ENCODE measurements at regions not wholly inside any gene's neighbourhood (a gene's known extent, or its start where the extent isn't known, plus 50 kb on each side); places are given as distances from the start of the nearest gene placed in this dataset.

DNA sequence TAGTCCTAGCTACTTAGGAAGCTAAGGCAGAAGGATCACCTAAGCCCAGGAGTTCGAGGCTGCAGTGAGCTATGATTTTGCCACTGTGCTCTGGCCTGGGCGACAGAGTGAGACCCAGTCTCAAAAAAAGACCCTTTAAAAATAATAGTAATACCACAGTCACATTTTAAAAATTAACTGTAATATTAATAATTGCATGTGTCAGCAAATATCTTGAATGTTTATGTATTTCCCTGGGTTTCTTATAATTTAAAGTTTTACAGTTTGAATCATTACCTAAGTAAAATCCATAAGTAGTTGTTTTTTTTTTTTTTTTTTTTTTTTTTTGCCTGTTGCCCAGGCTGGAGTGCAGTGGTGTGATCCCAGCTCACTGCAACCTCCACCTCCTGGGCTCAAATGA, 69.2 kb downstream of the LYZL2 start:
- POLR2A ChIA-PET (ENCODE audit: low non-redundant PET): no interaction called here
- Histone ChIP-seq H3K27ac (ENCODE audit: low read depth, low read length, poor library complexity, severe bottlenecking) (no peak overlapping the region), H3K4me1 (ENCODE audit: insufficient read depth, low read length, poor library complexity, severe bottlenecking) (no peaks in the 10 kb centered on the region), H3K9me3 (ENCODE audit: low read depth, low read length, poor library complexity, severe bottlenecking) (no peaks in the 10 kb centered on the region), H3K4me3 (ENCODE audit: low read depth, low read length, poor library complexity, severe bottlenecking) (no peak overlapping the region), H3K36me3 (ENCODE audit: insufficient read depth, low read length, poor library complexity, severe bottlenecking) (no peaks in the 10 kb centered on the region), H3K27me3 (replicated peaks; ENCODE audit: insufficient read depth, low read depth, low read length, poor library complexity) (no peaks in the 10 kb centered on the region)
- CTCF ChIA-PET: no interaction called here
- TF ChIP-seq, protein P1, sequence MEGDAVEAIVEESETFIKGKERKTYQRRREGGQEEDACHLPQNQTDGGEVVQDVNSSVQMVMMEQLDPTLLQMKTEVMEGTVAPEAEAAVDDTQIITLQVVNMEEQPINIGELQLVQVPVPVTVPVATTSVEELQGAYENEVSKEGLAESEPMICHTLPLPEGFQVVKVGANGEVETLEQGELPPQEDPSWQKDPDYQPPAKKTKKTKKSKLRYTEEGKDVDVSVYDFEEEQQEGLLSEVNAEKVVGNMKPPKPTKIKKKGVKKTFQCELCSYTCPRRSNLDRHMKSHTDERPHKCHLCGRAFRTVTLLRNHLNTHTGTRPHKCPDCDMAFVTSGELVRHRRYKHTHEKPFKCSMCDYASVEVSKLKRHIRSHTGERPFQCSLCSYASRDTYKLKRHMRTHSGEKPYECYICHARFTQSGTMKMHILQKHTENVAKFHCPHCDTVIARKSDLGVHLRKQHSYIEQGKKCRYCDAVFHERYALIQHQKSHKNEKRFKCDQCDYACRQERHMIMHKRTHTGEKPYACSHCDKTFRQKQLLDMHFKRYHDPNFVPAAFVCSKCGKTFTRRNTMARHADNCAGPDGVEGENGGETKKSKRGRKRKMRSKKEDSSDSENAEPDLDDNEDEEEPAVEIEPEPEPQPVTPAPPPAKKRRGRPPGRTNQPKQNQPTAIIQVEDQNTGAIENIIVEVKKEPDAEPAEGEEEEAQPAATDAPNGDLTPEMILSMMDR (conservative IDR thresholded peaks at IDR 0.05; ENCODE audit: low read depth, low read length): no peak
- TF ChIP-seq EZH2 (IDR thresholded peaks at IDR 0.05; ENCODE audit: borderline replicate concordance, low read depth, low read length, poor library complexity, severe bottlenecking): no peak
- BruUV-seq (replicated peaks): no TSS peak
- no peak for DNase-seq (ENCODE audit: low spot score)
- intact Hi-C loops (cut with micrococcal nuclease; ENCODE audit: unreplicated experiment): no loop called here

DNA sequence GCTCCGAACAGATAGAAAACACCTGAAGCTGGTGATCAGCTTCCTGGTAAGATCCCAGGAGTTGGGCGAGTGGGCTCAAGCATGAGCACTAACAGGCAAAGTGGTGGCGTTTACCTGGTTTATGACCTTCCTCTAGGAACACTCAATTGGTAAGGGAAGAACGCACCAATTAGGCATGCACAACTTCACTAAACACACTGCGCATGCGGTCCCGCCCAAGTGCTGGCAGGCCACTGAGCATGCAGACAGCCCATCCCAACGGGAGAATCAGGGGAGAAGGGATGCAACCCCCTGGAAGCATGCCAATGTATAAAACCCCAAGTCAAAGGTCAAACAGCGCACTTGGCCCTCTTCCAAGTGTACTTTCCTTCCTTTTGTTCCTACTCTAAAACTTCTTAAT, 70.4 kb downstream of the LYZL2 start:
- DNase-seq (ENCODE audit: low spot score): no peak
- no TSS peak for BruUV-seq (replicated peaks)
- TF ChIP-seq EZH2 (IDR thresholded peaks at IDR 0.05; ENCODE audit: borderline replicate concordance, low read depth, low read length, poor library complexity, severe bottlenecking): no peak
- TF ChIP-seq, protein P1 (conservative IDR thresholded peaks at IDR 0.05; ENCODE audit: low read depth, low read length): no peak
- intact Hi-C loops (cut with micrococcal nuclease; ENCODE audit: unreplicated experiment): no loop called here
- ChIA-PET CTCF (no interaction called here), POLR2A (ENCODE audit: low non-redundant PET) (no interaction called here)
- H3K36me3 ChIP-seq (ENCODE audit: insufficient read depth, low read length, poor library complexity, severe bottlenecking): no peaks in the 10 kb centered on the region
- H3K9me3 ChIP-seq (ENCODE audit: low read depth, low read length, poor library complexity, severe bottlenecking): no peaks in the 10 kb centered on the region
- H3K4me1 ChIP-seq (ENCODE audit: insufficient read depth, low read length, poor library complexity, severe bottlenecking): peaks cover 4% of the 10 kb centered on the region
- no peak overlapping the region for H3K27ac ChIP-seq (ENCODE audit: low read depth, low read length, poor library complexity, severe bottlenecking)
- H3K27me3 ChIP-seq (replicated peaks; ENCODE audit: insufficient read depth, low read depth, low read length, poor library complexity): no peaks in the 10 kb centered on the region
- no peak overlapping the region for H3K4me3 ChIP-seq (ENCODE audit: low read depth, low read length, poor library complexity, severe bottlenecking)

- peaks cover 12% of the 10 kb centered on the region for H3K4me1 ChIP-seq (ENCODE audit: insufficient read depth, low read length, poor library complexity, severe bottlenecking)
- no peaks in the 10 kb centered on the region for H3K27me3 ChIP-seq (replicated peaks; ENCODE audit: insufficient read depth, low read depth, low read length, poor library complexity)
- TF ChIP-seq, protein P1 (conservative IDR thresholded peaks at IDR 0.05; ENCODE audit: low read depth, low read length): no peak
- no peak for TF ChIP-seq EZH2 (IDR thresholded peaks at IDR 0.05; ENCODE audit: borderline replicate concordance, low read depth, low read length, poor library complexity, severe bottlenecking)
- intact Hi-C loops (cut with micrococcal nuclease; ENCODE audit: unreplicated experiment): no loop called here
- H3K27ac ChIP-seq (ENCODE audit: low read depth, low read length, poor library complexity, severe bottlenecking): no peak overlapping the region
- no peak overlapping the region for H3K4me3 ChIP-seq (ENCODE audit: low read depth, low read length, poor library complexity, severe bottlenecking)
- H3K9me3 ChIP-seq (ENCODE audit: low read depth, low read length, poor library complexity, severe bottlenecking): no peaks in the 10 kb centered on the region
- BruUV-seq (replicated peaks): no TSS peak
- H3K36me3 ChIP-seq (ENCODE audit: insufficient read depth, low read length, poor library complexity, severe bottlenecking): no peaks in the 10 kb centered on the region
- ChIA-PET CTCF (no interaction called here), POLR2A (ENCODE audit: low non-redundant PET) (interaction anchor here (0.6 kb wide), 1 partner anchor 10 kb away, joined by 8 read pairs; no protein-coding TSS in a partner anchor)
- DNase-seq (ENCODE audit: low spot score): no peak
Observed at GRCh38 chr10:30558411-30558810, 71.1 kb downstream of the LYZL2 start.

Data from A673 (cell line).